GM19351 (cell line): ENCODE measurements at regions not wholly inside any gene's neighbourhood (a gene's known extent, or its start where the extent isn't known, plus 50 kb on each side); places are given as distances from the start of the nearest gene placed in this dataset.
"Not testable (repeated sequence)": the region's sequence is repeated elsewhere in the genome, so short reads cannot be mapped to it uniquely, and the experiment has no call there.

Experiments used
- ATAC-seq: cut with Tn5 transposase; IDR thresholded peaks from one replicate; pipeline ENCODE4 v1.9.1; 2021; ENCODE audit warnings: mild to moderate bottlenecking, moderate library complexity; ENCODE audit not compliant: unreplicated experiment

- ATAC-seq = no peak
These were observed 153.8 kb downstream of the DEPDC1B start for GRCh38 chr5:60546207-60546606.

GRCh38 chr5:60545551-60545950 is 154.4 kb downstream of the DEPDC1B start:
- ATAC-seq = no peak

GRCh38 chr5:60544142-60544541 is 155.8 kb downstream of the DEPDC1B start:
- no peak for ATAC-seq

- peak; percentile 17 for ATAC-seq
These were observed 158.0 kb downstream of the DEPDC1B start for GRCh38 chr5:60541980-60542379.

- peak; percentile 89 for ATAC-seq
These were observed 158.8 kb downstream of the DEPDC1B start for GRCh38 chr5:60540856-60541805.

GRCh38 chr5:60538955-60539866 is 160.8 kb downstream of the DEPDC1B start:
- ATAC-seq = no peak

- no peak for ATAC-seq
These were observed 161.5 kb downstream of the DEPDC1B start for GRCh38 chr5:60538426-60538825.

GRCh38 chr5:60535951-60536350 is 164.0 kb downstream of the DEPDC1B start:
- no peak for ATAC-seq

- peak; percentile 69 for ATAC-seq
These were observed 164.8 kb downstream of the DEPDC1B start for GRCh38 chr5:60535198-60535597.

- ATAC-seq = no peak
These were observed 166.2 kb downstream of the DEPDC1B start for GRCh38 chr5:60533789-60534188.

- ATAC-seq = not testable (repeated sequence)
These were observed 167.2 kb downstream of the DEPDC1B start for GRCh38 chr5:60532796-60533195.

GRCh38 chr5:60530144-60530848 is 169.7 kb downstream of the DEPDC1B start:
- ATAC-seq = not testable (repeated sequence)

- no peak for ATAC-seq
These were observed 171.0 kb downstream of the DEPDC1B start for GRCh38 chr5:60529001-60529400.

- ATAC-seq = no peak
These were observed 172.9 kb downstream of the DEPDC1B start for GRCh38 chr5:60527072-60527471.

- no peak for ATAC-seq
These were observed 173.6 kb downstream of the DEPDC1B start for GRCh38 chr5:60526336-60526875.

GRCh38 chr5:60522292-60522905 is 177.6 kb downstream of the DEPDC1B start:
- peak; percentile 81 for ATAC-seq

- ATAC-seq = peak; percentile 49
These were observed 178.3 kb downstream of the DEPDC1B start for GRCh38 chr5:60521376-60522291.

GRCh38 chr5:60520451-60521227 is 179.3 kb downstream of the DEPDC1B start:
- no peak for ATAC-seq
